HCT116 (cell line): ENCODE measurements at regions not wholly inside any gene's neighbourhood (a gene's known extent, or its start where the extent isn't known, plus 50 kb on each side); places are given as distances from the start of the nearest gene placed in this dataset.

Source experiments
- ATAC-seq: fragments of 200-7000 bp; cut with Tn5 transposase; 2 replicates; pipeline ENCODE4 v1.9.1; 2020; ENCODE audit warnings: mild to moderate bottlenecking, moderate library complexity
- BruUV-seq: library from RNA; stranded (reverse); fragments of 400-500 nt; replicated peaks from 2 replicates; lab custom pipeline; 2021; lab: Mats Ljungman, UMichigan
- CTCF ChIA-PET: fragments of 300-600 bp; sonication (Branson Sonifier 250); formaldehyde crosslinking; loops from one replicate; lab custom pipeline; 2021; ENCODE audit warnings: antibody characterized with exemption; lab: Charles Lee
- POLR2A ChIA-PET: fragments of 300-600, 350-600 bp; sonication (Branson Sonifier 250); formaldehyde crosslinking; loops from one replicate; lab custom pipeline; 2021; ENCODE audit warnings: antibody characterized with exemption; lab: Charles Lee
- RAD21 ChIA-PET, 2 experiments: fragments of 300-600 bp; sonication (Branson Sonifier 250); formaldehyde crosslinking; loops; one replicate each; lab custom pipeline; 2023; ENCODE audit warnings: low total read pairs in 2 of 2; ENCODE audit not compliant: uncharacterized antibody in 2 of 2, unreplicated experiment in 2 of 2, low non-redundant PET in 1 of 2; lab: Charles Lee
- DNase-seq: peaks from one replicate; pipeline ENCODE4 v3.0.0-alpha.2; 2010; ENCODE audit warnings: low read depth, low spot score
- H2AFZ ChIP-seq: fragments of 200-600 bp; shearing (Covaris generic), sonication (generic); 2 replicates; pipeline ENCODE4 v1.6.1; 2017; ENCODE audit warnings: low read depth, mixed run types, mixed read lengths, antibody characterized with exemption, low read length; ENCODE audit not compliant: poor library complexity, severe bottlenecking
- H3K27ac ChIP-seq: 2 replicates; pipeline ENCODE4 v1.5.1; 2012; ENCODE audit warnings: low read depth, low read length
- H3K27me3 ChIP-seq: fragments of 200-600 bp; sonication (generic); 2 replicates; pipeline ENCODE4 v1.6.1; 2016; ENCODE audit warnings: mixed run types, low read length, mixed read lengths; ENCODE audit not compliant: insufficient read depth
- H3K36me3 ChIP-seq, 2 experiments: fragments of 200-500 bp in 1 of 2; fragments of 200-600 bp in 1 of 2; sonication (Bioruptor generic) in 1 of 2; sonication (generic) in 1 of 2; 2 replicates each; pipeline versions ENCODE4 v1.5.1 to v1.6.1; 2014 to 2016; ENCODE audit warnings: low read length in 2 of 2, inconsistent platforms in 1 of 2, mixed read lengths in 1 of 2, mixed run types in 1 of 2; ENCODE audit not compliant: insufficient read depth in 2 of 2, control insufficient read depth in 1 of 2
- H3K4me1 ChIP-seq, 2 experiments: fragments of 200-600 bp in 1 of 2; sonication (generic) in 1 of 2; 2 replicates each; pipeline versions ENCODE4 v1.5.1 to v1.6.1; 2012 to 2017; ENCODE audit warnings: low read length in 2 of 2, inconsistent platforms in 1 of 2, mild to moderate bottlenecking in 1 of 2, mixed read lengths in 1 of 2, mixed run types in 1 of 2, moderate library complexity in 1 of 2; ENCODE audit not compliant: insufficient read depth in 2 of 2, control insufficient read depth in 1 of 2
- H3K4me2 ChIP-seq: fragments of 200-600 bp; sonication (generic); 2 replicates; pipeline ENCODE4 v1.6.1; 2017; ENCODE audit warnings: mixed run types, low read length, mixed read lengths
- H3K4me3 ChIP-seq, 2 experiments: fragments of 200-600 bp in 1 of 2; sonication (generic) in 1 of 2; replicated peaks in 1 of 2; 2 replicates each; pipeline ENCODE4 v1.5.1; 2011 to 2016; ENCODE audit warnings: low read length in 2 of 2, control low read depth in 1 of 2, low read depth in 1 of 2, mild to moderate bottlenecking in 1 of 2, mixed read lengths in 1 of 2, mixed run types in 1 of 2
- H3K79me2 ChIP-seq: fragments of 200-600 bp; sonication (generic); 2 replicates; pipeline ENCODE4 v1.6.1; 2017; ENCODE audit warnings: mild to moderate bottlenecking, mixed run types, low read length, moderate library complexity, mixed read lengths; ENCODE audit not compliant: insufficient read depth
- H3K9ac ChIP-seq: fragments of 200-600 bp; sonication (generic); 2 replicates; pipeline ENCODE4 v1.6.1; 2016; ENCODE audit warnings: low read length, mixed read lengths
- H3K9me2 ChIP-seq: fragments of 200-600 bp; sonication (generic), shearing (Covaris generic); 2 replicates; pipeline ENCODE4 v1.6.1; 2017; ENCODE audit warnings: mixed run types, mild to moderate bottlenecking, moderate library complexity; ENCODE audit not compliant: insufficient read depth
- H3K9me3 ChIP-seq, 2 experiments: fragments of 200-500 bp in 1 of 2; fragments of 200-600 bp in 1 of 2; sonication (Bioruptor generic) in 1 of 2; sonication (generic) in 1 of 2; 2 replicates each; pipeline ENCODE4 v1.6.1; 2014 to 2017; ENCODE audit warnings: low read length in 2 of 2, mixed read lengths in 2 of 2, inconsistent platforms in 1 of 2, low read depth in 1 of 2, mild to moderate bottlenecking in 1 of 2, mixed run types in 1 of 2, moderate library complexity in 1 of 2; ENCODE audit not compliant: control insufficient read depth in 1 of 2, insufficient read depth in 1 of 2
- H4K20me1 ChIP-seq: fragments of 200-600 bp; sonication (generic), shearing (Covaris generic); 2 replicates; pipeline ENCODE4 v1.6.1; 2017; ENCODE audit warnings: mixed run types, mild to moderate bottlenecking, moderate library complexity; ENCODE audit not compliant: insufficient read depth
- CBX3 ChIP-seq: IDR thresholded peaks from 2 replicates; pipeline ENCODE4 v1.6.1; 2012; ENCODE audit warnings: low read depth
- EZH2 ChIP-seq: fragments of 200-600 bp; sonication (generic); IDR thresholded peaks from 2 replicates; pipeline ENCODE4 v1.6.1; 2017; ENCODE audit warnings: antibody characterized with exemption, mixed run types
- FOSL1 ChIP-seq: IDR thresholded peaks from 2 replicates; pipeline ENCODE4 v1.6.1; 2012; ENCODE audit warnings: low read depth
- JUND ChIP-seq: IDR thresholded peaks from 2 replicates; pipeline ENCODE4 v1.6.1; 2012
- SP1 ChIP-seq: IDR thresholded peaks from 2 replicates; pipeline ENCODE4 v1.6.1; 2012; ENCODE audit warnings: low read depth
- SRF ChIP-seq: IDR thresholded peaks from 2 replicates; pipeline ENCODE4 v1.6.1; 2012; ENCODE audit warnings: low read depth
- TCF7L2 ChIP-seq: IDR thresholded peaks from 2 replicates; pipeline ENCODE4 v1.7.0; 2011; ENCODE audit warnings: borderline replicate concordance, inconsistent platforms; ENCODE audit not compliant: insufficient read depth, insufficient read length; ENCODE audit errors: extremely low read depth
- YY1 ChIP-seq: IDR thresholded peaks from 2 replicates; pipeline ENCODE4 v1.6.1; 2011; ENCODE audit warnings: low read length, low read depth, moderate library complexity, mild to moderate bottlenecking; ENCODE audit not compliant: insufficient replicate concordance; ENCODE audit errors: extremely low read depth
- ZNF274 ChIP-seq: fragments of 200-500 bp; sonication (Bioruptor generic); IDR thresholded peaks from 2 replicates; pipeline ENCODE4 v1.6.1; 2014; ENCODE audit warnings: mild to moderate bottlenecking, low read depth, low read length, inconsistent platforms
- intact Hi-C: fragments of 100-400 bp; cut with micrococcal nuclease; formaldehyde crosslinking; loops from 2 replicates; pipeline ENCODE4 v1.10.0; 2022
- TF ChIP-seq, protein P1 (sequence below), 3 experiments: fragments of 200-600 bp in 1 of 3; sonication (generic) in 1 of 3; IDR thresholded peaks in 2 of 3; conservative IDR thresholded peaks in 1 of 3; 2 replicates each; pipeline ENCODE4 v1.5.1; 2012 to 2017; ENCODE audit warnings: low read depth in 2 of 3, low read length in 2 of 3, antibody characterized with exemption in 1 of 3, borderline replicate concordance in 1 of 3, control low read depth in 1 of 3, mild to moderate bottlenecking in 1 of 3, mixed read lengths in 1 of 3, mixed run types in 1 of 3, moderate library complexity in 1 of 3; ENCODE audit not compliant: insufficient read depth in 1 of 3
- TF ChIP-seq, protein P2 (sequence below): IDR thresholded peaks from 2 replicates; pipeline ENCODE4 v1.6.1; 2011; ENCODE audit warnings: mild to moderate bottlenecking, low read length, moderate library complexity; ENCODE audit not compliant: insufficient replicate concordance; ENCODE audit errors: extremely low read depth
- TF ChIP-seq, protein P3 (sequence below): IDR thresholded peaks from 2 replicates; pipeline ENCODE4 v1.6.1; 2012; ENCODE audit warnings: low read depth

DNA sequence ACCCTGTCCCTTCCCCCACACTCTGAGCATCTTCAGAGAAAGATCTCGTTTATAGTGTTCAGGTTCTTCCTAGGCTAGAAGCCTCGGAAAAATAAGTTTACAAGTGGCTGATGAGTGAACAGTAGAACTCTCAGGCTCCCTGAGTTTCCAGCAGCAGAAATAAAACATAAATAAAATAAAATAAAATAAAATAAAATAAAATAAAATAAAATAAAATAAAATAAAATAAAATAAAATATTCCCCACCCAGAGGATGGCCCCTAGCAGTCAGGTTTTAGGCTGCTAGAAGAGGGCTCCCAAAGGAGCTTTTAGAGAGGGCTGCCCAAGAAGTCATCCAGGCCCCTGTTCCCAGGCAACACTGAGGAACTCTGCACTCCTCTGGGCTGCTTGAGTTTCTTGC is 55.1 kb downstream of the KCNC4 start:
- intact Hi-C loops, result no loop called here
- no peak overlapping the region for H3K4me3 ChIP-seq
- DNase-seq, result no peak
- no peak for ATAC-seq
- POLR2A ChIA-PET, result no interaction called here
- CTCF ChIA-PET, result no interaction called here
- H4K20me1 ChIP-seq, result no peaks in the 10 kb centered on the region
- no peak overlapping the region for H2AFZ ChIP-seq
- RAD21 ChIA-PET, result interaction anchor here in 1 of 2 experiments (0.6 kb wide), 1 partner anchor 16 kb away, joined by 3 read pairs; no protein-coding TSS in a partner anchor
- H3K9me3 ChIP-seq, result no peaks in the 10 kb centered on the region
- no peak for TF ChIP-seq YY1
- no peak for TF ChIP-seq SP1
- TF ChIP-seq CBX3, result no peak
- TF ChIP-seq SRF, result no peak
- H3K9me2 ChIP-seq, result no peaks in the 10 kb centered on the region
- H3K27me3 ChIP-seq, result no peaks in the 10 kb centered on the region
- H3K36me3 ChIP-seq, result no peaks in the 10 kb centered on the region
- H3K9ac ChIP-seq, result no peak overlapping the region
- no peak overlapping the region for H3K27ac ChIP-seq
- no peaks in the 10 kb centered on the region for H3K79me2 ChIP-seq
- H3K4me1 ChIP-seq, result no peaks in the 10 kb centered on the region
- H3K4me2 ChIP-seq, result no peak overlapping the region
- no TSS peak for BruUV-seq

DNA sequence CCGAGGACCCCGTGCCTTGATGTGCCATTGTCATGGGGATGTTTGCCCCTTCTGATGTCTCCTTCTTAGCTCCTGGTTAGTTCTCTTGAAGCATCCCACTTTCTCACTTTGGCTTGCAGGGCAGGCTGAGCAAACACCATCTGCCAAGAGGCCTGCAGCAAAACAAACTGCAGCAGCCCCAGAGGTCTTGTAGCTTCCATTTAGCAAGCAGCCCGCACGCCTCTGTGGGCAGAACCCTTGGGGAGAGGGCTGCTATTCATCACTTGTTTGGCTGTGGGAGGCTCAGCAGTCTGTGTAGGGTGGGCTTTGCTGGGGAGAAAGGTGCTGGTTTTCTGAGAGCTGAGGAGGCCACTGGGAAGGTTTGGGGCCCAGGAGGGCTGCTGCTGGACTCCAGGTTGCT is 56.7 kb downstream of the KCNC4 start:
- DNase-seq, result no peak
- Histone ChIP-seq H4K20me1 (no peaks in the 10 kb centered on the region), H2AFZ (no peak overlapping the region), H3K36me3 (no peaks in the 10 kb centered on the region), H3K4me1 (no peaks in the 10 kb centered on the region), H3K27me3 (no peaks in the 10 kb centered on the region; the same call in 1 of the 2 replicates), H3K79me2 (no peaks in the 10 kb centered on the region), H3K4me2 (no peak overlapping the region), H3K9me2 (no peaks in the 10 kb centered on the region), H3K4me3 (no peak overlapping the region), H3K9ac (no peak overlapping the region), H3K9me3 (no peaks in the 10 kb centered on the region), H3K27ac (no peak overlapping the region)
- no TSS peak for BruUV-seq
- intact Hi-C loops, result no loop called here
- RAD21 ChIA-PET, result no interaction called here
- no peak for ATAC-seq
- POLR2A ChIA-PET, result no interaction called here
- CTCF ChIA-PET, result no interaction called here
- TF ChIP-seq YY1 (no peak), ZNF274 (no peak), JUND (no peak), FOSL1 (no peak), TCF7L2 (no peak), EZH2 (no peak)
- TF ChIP-seq, protein P1, sequence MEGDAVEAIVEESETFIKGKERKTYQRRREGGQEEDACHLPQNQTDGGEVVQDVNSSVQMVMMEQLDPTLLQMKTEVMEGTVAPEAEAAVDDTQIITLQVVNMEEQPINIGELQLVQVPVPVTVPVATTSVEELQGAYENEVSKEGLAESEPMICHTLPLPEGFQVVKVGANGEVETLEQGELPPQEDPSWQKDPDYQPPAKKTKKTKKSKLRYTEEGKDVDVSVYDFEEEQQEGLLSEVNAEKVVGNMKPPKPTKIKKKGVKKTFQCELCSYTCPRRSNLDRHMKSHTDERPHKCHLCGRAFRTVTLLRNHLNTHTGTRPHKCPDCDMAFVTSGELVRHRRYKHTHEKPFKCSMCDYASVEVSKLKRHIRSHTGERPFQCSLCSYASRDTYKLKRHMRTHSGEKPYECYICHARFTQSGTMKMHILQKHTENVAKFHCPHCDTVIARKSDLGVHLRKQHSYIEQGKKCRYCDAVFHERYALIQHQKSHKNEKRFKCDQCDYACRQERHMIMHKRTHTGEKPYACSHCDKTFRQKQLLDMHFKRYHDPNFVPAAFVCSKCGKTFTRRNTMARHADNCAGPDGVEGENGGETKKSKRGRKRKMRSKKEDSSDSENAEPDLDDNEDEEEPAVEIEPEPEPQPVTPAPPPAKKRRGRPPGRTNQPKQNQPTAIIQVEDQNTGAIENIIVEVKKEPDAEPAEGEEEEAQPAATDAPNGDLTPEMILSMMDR (IDR thresholded peaks at IDR 0.05 in 2 of 3, conservative IDR thresholded peaks at IDR 0.05 in 1 of 3; ENCODE audit: borderline replicate concordance in 1 of 3, insufficient read depth in 1 of 3, low read depth in 2 of 3, low read length in 2 of 3), result no peak
- TF ChIP-seq, protein P2, sequence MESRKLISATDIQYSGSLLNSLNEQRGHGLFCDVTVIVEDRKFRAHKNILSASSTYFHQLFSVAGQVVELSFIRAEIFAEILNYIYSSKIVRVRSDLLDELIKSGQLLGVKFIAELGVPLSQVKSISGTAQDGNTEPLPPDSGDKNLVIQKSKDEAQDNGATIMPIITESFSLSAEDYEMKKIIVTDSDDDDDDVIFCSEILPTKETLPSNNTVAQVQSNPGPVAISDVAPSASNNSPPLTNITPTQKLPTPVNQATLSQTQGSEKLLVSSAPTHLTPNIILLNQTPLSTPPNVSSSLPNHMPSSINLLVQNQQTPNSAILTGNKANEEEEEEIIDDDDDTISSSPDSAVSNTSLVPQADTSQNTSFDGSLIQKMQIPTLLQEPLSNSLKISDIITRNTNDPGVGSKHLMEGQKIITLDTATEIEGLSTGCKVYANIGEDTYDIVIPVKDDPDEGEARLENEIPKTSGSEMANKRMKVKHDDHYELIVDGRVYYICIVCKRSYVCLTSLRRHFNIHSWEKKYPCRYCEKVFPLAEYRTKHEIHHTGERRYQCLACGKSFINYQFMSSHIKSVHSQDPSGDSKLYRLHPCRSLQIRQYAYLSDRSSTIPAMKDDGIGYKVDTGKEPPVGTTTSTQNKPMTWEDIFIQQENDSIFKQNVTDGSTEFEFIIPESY, result no peak
- TF ChIP-seq, protein P3, sequence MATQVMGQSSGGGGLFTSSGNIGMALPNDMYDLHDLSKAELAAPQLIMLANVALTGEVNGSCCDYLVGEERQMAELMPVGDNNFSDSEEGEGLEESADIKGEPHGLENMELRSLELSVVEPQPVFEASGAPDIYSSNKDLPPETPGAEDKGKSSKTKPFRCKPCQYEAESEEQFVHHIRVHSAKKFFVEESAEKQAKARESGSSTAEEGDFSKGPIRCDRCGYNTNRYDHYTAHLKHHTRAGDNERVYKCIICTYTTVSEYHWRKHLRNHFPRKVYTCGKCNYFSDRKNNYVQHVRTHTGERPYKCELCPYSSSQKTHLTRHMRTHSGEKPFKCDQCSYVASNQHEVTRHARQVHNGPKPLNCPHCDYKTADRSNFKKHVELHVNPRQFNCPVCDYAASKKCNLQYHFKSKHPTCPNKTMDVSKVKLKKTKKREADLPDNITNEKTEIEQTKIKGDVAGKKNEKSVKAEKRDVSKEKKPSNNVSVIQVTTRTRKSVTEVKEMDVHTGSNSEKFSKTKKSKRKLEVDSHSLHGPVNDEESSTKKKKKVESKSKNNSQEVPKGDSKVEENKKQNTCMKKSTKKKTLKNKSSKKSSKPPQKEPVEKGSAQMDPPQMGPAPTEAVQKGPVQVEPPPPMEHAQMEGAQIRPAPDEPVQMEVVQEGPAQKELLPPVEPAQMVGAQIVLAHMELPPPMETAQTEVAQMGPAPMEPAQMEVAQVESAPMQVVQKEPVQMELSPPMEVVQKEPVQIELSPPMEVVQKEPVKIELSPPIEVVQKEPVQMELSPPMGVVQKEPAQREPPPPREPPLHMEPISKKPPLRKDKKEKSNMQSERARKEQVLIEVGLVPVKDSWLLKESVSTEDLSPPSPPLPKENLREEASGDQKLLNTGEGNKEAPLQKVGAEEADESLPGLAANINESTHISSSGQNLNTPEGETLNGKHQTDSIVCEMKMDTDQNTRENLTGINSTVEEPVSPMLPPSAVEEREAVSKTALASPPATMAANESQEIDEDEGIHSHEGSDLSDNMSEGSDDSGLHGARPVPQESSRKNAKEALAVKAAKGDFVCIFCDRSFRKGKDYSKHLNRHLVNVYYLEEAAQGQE, result no peak
